ENCODE measurements at regions not wholly inside any gene's neighbourhood (a gene's known extent, or its start where the extent isn't known, plus 50 kb on each side); places are given as distances from the start of the nearest gene placed in this dataset.

DNA sequence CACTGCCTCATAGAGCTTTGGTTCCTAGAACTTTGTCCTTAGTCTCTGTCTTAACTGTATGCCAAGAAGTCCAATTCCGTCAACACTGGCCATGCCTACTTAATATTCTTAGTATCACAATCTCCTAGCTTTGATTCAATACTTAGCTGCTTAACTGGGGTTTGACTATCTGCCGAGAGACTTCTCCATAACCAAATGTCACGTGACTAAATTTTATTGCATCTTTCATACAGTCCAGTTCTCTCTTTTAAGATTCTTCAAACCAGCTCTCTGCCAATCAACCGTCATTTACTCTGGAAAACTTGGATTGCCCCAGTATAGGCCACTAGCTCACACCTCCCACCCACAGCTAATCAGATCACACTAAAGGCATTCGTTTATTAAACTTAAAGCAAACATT lies 122.8 kb downstream of the ATXN7L3B start:
- Histone ChIP-seq H3K9me3 (ENCODE audit: control insufficient read depth in 1 of 2, insufficient read depth in 1 of 2, low read length in 2 of 2) (peaks cover 0 to 4% of the 10 kb centered on the region in 2 experiments), H3K27me3 (ENCODE audit: control insufficient read depth in 1 of 2, insufficient read depth in 2 of 2, low read length in 2 of 2) (no peaks in the 10 kb centered on the region), H3K27ac (ENCODE audit: low read depth in 1 of 2, low read length in 2 of 2) (no peak overlapping the region), H3K4me1 (ENCODE audit: insufficient read depth, low read length) (no peaks in the 10 kb centered on the region), H3K4me3 (ENCODE audit: low read length) (no peak overlapping the region), H3K36me3 (ENCODE audit: insufficient read depth, low read length) (no peaks in the 10 kb centered on the region)
- Mint-ChIP-seq H3K4me3 (no peak overlapping the region), H3K27me3 (no peaks in the 10 kb centered on the region), H3K4me1 (ENCODE audit: low read depth) (no peaks in the 10 kb centered on the region), H3K9me3 (no peaks in the 10 kb centered on the region), H3K27ac (no peak overlapping the region), H3K36me3 (ENCODE audit: low read depth) (no peaks in the 10 kb centered on the region)
- CTCF ChIA-PET: no interaction called here
- POLR2A ChIA-PET: no interaction called here
- no peak for TF ChIP-seq CTCF (IDR thresholded peaks at IDR 0.05)
- intact Hi-C loops (cut with DNase I, micrococcal nuclease): no loop called here
- no peak for ATAC-seq (ENCODE audit: poor library complexity)
- DNase-seq: no peak

- Mint-ChIP-seq H3K27ac (no peak overlapping the region), H3K4me1 (ENCODE audit: low read depth) (no peaks in the 10 kb centered on the region), H3K27me3 (no peaks in the 10 kb centered on the region), H3K36me3 (ENCODE audit: low read depth) (no peaks in the 10 kb centered on the region), H3K9me3 (no peaks in the 10 kb centered on the region), H3K4me3 (no peak overlapping the region)
- ATAC-seq (ENCODE audit: poor library complexity): no peak
- Histone ChIP-seq H3K36me3 (ENCODE audit: insufficient read depth, low read length) (no peaks in the 10 kb centered on the region), H3K27ac (ENCODE audit: low read depth in 1 of 2, low read length in 2 of 2) (no peak overlapping the region), H3K9me3 (ENCODE audit: control insufficient read depth in 1 of 2, insufficient read depth in 1 of 2, low read length in 2 of 2) (peaks cover 0 to 4% of the 10 kb centered on the region in 2 experiments), H3K4me3 (ENCODE audit: low read length) (no peak overlapping the region), H3K27me3 (ENCODE audit: control insufficient read depth in 1 of 2, insufficient read depth in 2 of 2, low read length in 2 of 2) (no peaks in the 10 kb centered on the region), H3K4me1 (ENCODE audit: insufficient read depth, low read length) (no peaks in the 10 kb centered on the region)
- CTCF ChIA-PET: no interaction called here
- POLR2A ChIA-PET: no interaction called here
- TF ChIP-seq CTCF (IDR thresholded peaks at IDR 0.05): no peak
- intact Hi-C loops (cut with DNase I, micrococcal nuclease): no loop called here
- DNase-seq: no peak
These were observed 126.3 kb downstream of the ATXN7L3B start for GRCh38 chr12:74663958-74664357.

DNA sequence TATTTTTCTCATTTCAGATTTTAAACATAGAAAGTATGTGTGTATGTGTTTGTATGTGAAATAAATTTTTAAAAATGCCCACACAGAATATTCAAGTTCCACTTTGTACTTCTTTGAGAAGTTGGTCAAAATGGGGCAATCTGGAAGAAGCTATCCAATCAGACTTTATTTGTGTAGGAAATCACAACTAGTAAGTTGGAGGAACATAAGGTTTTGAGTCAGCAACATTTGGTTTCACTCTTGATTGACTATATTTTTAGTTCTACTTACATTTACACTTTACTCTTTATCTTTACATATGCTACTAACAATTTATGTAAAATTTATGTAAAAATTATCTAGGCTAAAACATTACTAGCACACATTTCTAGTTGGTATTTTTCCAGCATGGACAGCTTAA lies 128.1 kb downstream of the ATXN7L3B start:
- ATAC-seq (ENCODE audit: poor library complexity) (no peak), DNase-seq (no peak)
- Mint-ChIP-seq H3K36me3 (ENCODE audit: low read depth) (no peaks in the 10 kb centered on the region), H3K27me3 (no peaks in the 10 kb centered on the region), H3K4me3 (no peak overlapping the region), H3K4me1 (ENCODE audit: low read depth) (no peaks in the 10 kb centered on the region), H3K9me3 (no peaks in the 10 kb centered on the region), H3K27ac (no peak overlapping the region)
- Histone ChIP-seq H3K27ac (ENCODE audit: low read depth in 1 of 2, low read length in 2 of 2) (no peak overlapping the region), H3K36me3 (ENCODE audit: insufficient read depth, low read length) (no peaks in the 10 kb centered on the region), H3K4me3 (ENCODE audit: low read length) (no peak overlapping the region), H3K4me1 (ENCODE audit: insufficient read depth, low read length) (no peaks in the 10 kb centered on the region), H3K27me3 (ENCODE audit: control insufficient read depth in 1 of 2, insufficient read depth in 2 of 2, low read length in 2 of 2) (no peaks in the 10 kb centered on the region), H3K9me3 (ENCODE audit: control insufficient read depth in 1 of 2, insufficient read depth in 1 of 2, low read length in 2 of 2) (peaks cover 0 to 4% of the 10 kb centered on the region in 2 experiments)
- intact Hi-C loops (cut with DNase I, micrococcal nuclease): no loop called here
- TF ChIP-seq CTCF (IDR thresholded peaks at IDR 0.05): no peak
- POLR2A ChIA-PET: no interaction called here
- CTCF ChIA-PET: no interaction called here
